Liver (tissue), 7 donors: ENCODE measurements at regions not wholly inside any gene's neighbourhood (a gene's known extent, or its start where the extent isn't known, plus 50 kb on each side); places are given as distances from the start of the nearest gene placed in this dataset.

Experiments
- DNase-seq: peaks from one replicate; pipeline ENCODE4 v3.0.0-alpha.2; 2017; ENCODE audit warnings: low spot score
- H3K27ac ChIP-seq, 2 donors: one replicate each; pipeline ENCODE4 v1.7.0; 2013; ENCODE audit warnings: inconsistent platforms in 2 of 2, low read length in 2 of 2, control low read depth in 1 of 2, low read depth in 1 of 2, mild to moderate bottlenecking in 1 of 2
- H3K27me3 ChIP-seq, 4 donors: one replicate each; pipeline versions ENCODE4 v1.6.1 to v1.7.0; 2013; ENCODE audit warnings: low read length in 3 of 4, inconsistent platforms in 1 of 4, mild to moderate bottlenecking in 1 of 4, moderate library complexity in 1 of 4; ENCODE audit not compliant: control insufficient read depth in 4 of 4, insufficient read depth in 4 of 4
- H3K36me3 ChIP-seq, 4 donors: one replicate each; pipeline versions ENCODE4 v1.6.1 to v1.7.0; 2013; ENCODE audit warnings: low read length in 3 of 4, mild to moderate bottlenecking in 3 of 4, low read depth in 1 of 4, moderate library complexity in 1 of 4; ENCODE audit not compliant: control insufficient read depth in 4 of 4, insufficient read depth in 3 of 4
- H3K4me1 ChIP-seq, 4 donors: one replicate each; pipeline versions ENCODE4 v1.6.1 to v1.7.0; 2013; ENCODE audit warnings: low read length in 3 of 4, mild to moderate bottlenecking in 3 of 4, moderate library complexity in 1 of 4; ENCODE audit not compliant: control insufficient read depth in 4 of 4, insufficient read depth in 4 of 4
- H3K4me3 ChIP-seq, 3 donors: one replicate each; pipeline versions ENCODE4 v1.6.1 to v1.7.0; 2013; ENCODE audit warnings: low read length in 3 of 3, control low read depth in 1 of 3, low read depth in 1 of 3, mild to moderate bottlenecking in 1 of 3
- H3K9ac ChIP-seq, 2 donors: one replicate each; pipeline ENCODE4 v1.7.0; 2013; ENCODE audit warnings: low read length in 2 of 2, mild to moderate bottlenecking in 2 of 2, moderate library complexity in 2 of 2, control low read depth in 1 of 2, low read depth in 1 of 2
- H3K9me3 ChIP-seq, 4 donors: one replicate each; pipeline versions ENCODE4 v1.6.1 to v1.7.0; 2013; ENCODE audit warnings: low read length in 3 of 4; ENCODE audit not compliant: control insufficient read depth in 4 of 4
- ATF3 ChIP-seq: IDR thresholded peaks from 2 replicates; pipeline ENCODE4 v1.6.1; 2016; ENCODE audit warnings: antibody characterized with exemption
- EGR1 ChIP-seq, 2 donors: IDR thresholded peaks; 2 replicates each; pipeline ENCODE4 v1.6.1; 2016 to 2018; ENCODE audit warnings: antibody characterized with exemption in 2 of 2, low read depth in 2 of 2
- FOXA1 ChIP-seq: IDR thresholded peaks from 2 replicates; pipeline ENCODE4 v1.6.1; 2016; ENCODE audit warnings: antibody characterized with exemption
- GABPA ChIP-seq, 2 donors: IDR thresholded peaks in 1 of 2; conservative IDR thresholded peaks in 1 of 2; 2 replicates each; pipeline ENCODE4 v1.6.1; 2016; ENCODE audit warnings: antibody characterized with exemption in 2 of 2, mild to moderate bottlenecking in 1 of 2, moderate library complexity in 1 of 2
- HNF4A ChIP-seq, 2 donors: conservative IDR thresholded peaks; 2 replicates each; pipeline ENCODE4 v1.6.1; 2016; ENCODE audit warnings: antibody characterized with exemption in 2 of 2, mild to moderate bottlenecking in 2 of 2
- JUND ChIP-seq, 2 donors: IDR thresholded peaks; 2 replicates each; pipeline ENCODE4 v1.6.1; 2016; ENCODE audit warnings: antibody characterized with exemption in 2 of 2
- MAX ChIP-seq: IDR thresholded peaks from 2 replicates; pipeline ENCODE4 v1.6.1; 2016; ENCODE audit warnings: antibody characterized with exemption
- NR2F2 ChIP-seq: IDR thresholded peaks from 2 replicates; pipeline ENCODE4 v1.6.1; 2016; ENCODE audit warnings: antibody characterized with exemption
- RAD21 ChIP-seq, 2 donors: IDR thresholded peaks; 2 replicates each; pipeline ENCODE4 v1.6.1; 2016; ENCODE audit warnings: antibody characterized with exemption in 2 of 2, mild to moderate bottlenecking in 2 of 2
- REST ChIP-seq: IDR thresholded peaks from 2 replicates; pipeline ENCODE4 v1.6.1; 2016; ENCODE audit warnings: antibody characterized with exemption, mild to moderate bottlenecking
- RXRA ChIP-seq, 2 donors: IDR thresholded peaks; 2 replicates each; pipeline ENCODE4 v1.6.1; 2017 to 2018; ENCODE audit warnings: antibody characterized with exemption in 2 of 2, mild to moderate bottlenecking in 1 of 2
- SP1 ChIP-seq: IDR thresholded peaks from 2 replicates; pipeline ENCODE4 v1.6.1; 2018; ENCODE audit warnings: antibody characterized with exemption, mild to moderate bottlenecking
- YY1 ChIP-seq: IDR thresholded peaks from 2 replicates; pipeline ENCODE4 v1.6.1; 2016; ENCODE audit warnings: antibody characterized with exemption, mild to moderate bottlenecking
- ZBTB33 ChIP-seq: IDR thresholded peaks from 2 replicates; pipeline ENCODE4 v1.6.1; 2016; ENCODE audit warnings: antibody characterized with exemption
- WGBS: extraction: QIAGEN DNeasy Blood & Tissue Kit; methylation state at CpG from one replicate; pipeline ENCODE4 v1.1.7; 2013; 5-methylcytosine and 5-hydroxymethylcytosine counted together
- donor health status: healthy.
- donor health status: healthy.
- donor health status: healthy.
- donor health status: healthy.

GRCh38 chr9:25913806-25914205 lies 235.6 kb upstream of the TUSC1 start:
- DNase-seq: no peak
- H3K4me1 ChIP-seq: no peaks in the 10 kb centered on the region
- no peak overlapping the region for H3K9ac ChIP-seq
- no peak overlapping the region for H3K27ac ChIP-seq
- no peaks in the 10 kb centered on the region for H3K36me3 ChIP-seq
- no peak overlapping the region for H3K4me3 ChIP-seq
- H3K27me3 ChIP-seq: peaks cover 0 to 6% (median 0%) of the 10 kb centered on the region in 4 donors
- 67% methylated on average over 4 of the region's 4 CpGs for WGBS
- peaks cover 0 to 5% (median 0%) of the 10 kb centered on the region in 4 donors for H3K9me3 ChIP-seq
- no peak for TF ChIP-seq RAD21 (IDR thresholded peaks at IDR 0.05)
- no peak for TF ChIP-seq GABPA (IDR thresholded peaks at IDR 0.05 in 1 of 2, conservative IDR thresholded peaks at IDR 0.05 in 1 of 2)
- no peak for TF ChIP-seq MAX

- Histone ChIP-seq H3K4me1 (no peaks in the 10 kb centered on the region), H3K27me3 (no peaks in the 10 kb centered on the region), H3K27ac (no peak overlapping the region), H3K9ac (no peak overlapping the region), H3K4me3 (no peak overlapping the region), H3K36me3 (no peaks in the 10 kb centered on the region), H3K9me3 (no peaks in the 10 kb centered on the region)
- WGBS: 36% methylated on average over 1 of the region's 1 CpG
- TF ChIP-seq RXRA (IDR thresholded peaks at IDR 0.05): no peak
- TF ChIP-seq SP1: no peak
- TF ChIP-seq REST: no peak
- no peak for TF ChIP-seq ZBTB33
- TF ChIP-seq JUND (IDR thresholded peaks at IDR 0.05): no peak
- no peak for TF ChIP-seq MAX
- TF ChIP-seq FOXA1: no peak
- no peak for TF ChIP-seq HNF4A (conservative IDR thresholded peaks at IDR 0.05)
- no peak for TF ChIP-seq NR2F2
- DNase-seq: no peak
Measured at GRCh38 chr9:25904701-25905100, 226.5 kb upstream of the TUSC1 start.

- no peak overlapping the region for H3K4me3 ChIP-seq
- H3K36me3 ChIP-seq: no peaks in the 10 kb centered on the region
- DNase-seq: no peak
- 59% methylated on average over 3 of the region's 3 CpGs for WGBS
- H3K4me1 ChIP-seq: no peaks in the 10 kb centered on the region
- H3K27ac ChIP-seq: no peak overlapping the region
- H3K9ac ChIP-seq: no peak overlapping the region
- H3K9me3 ChIP-seq: peaks cover 0 to 5% (median 0%) of the 10 kb centered on the region in 4 donors
- H3K27me3 ChIP-seq: no peaks in the 10 kb centered on the region
- TF ChIP-seq MAX (no peak), YY1 (no peak), GABPA (IDR thresholded peaks at IDR 0.05 in 1 of 2, conservative IDR thresholded peaks at IDR 0.05 in 1 of 2) (no peak), ATF3 (no peak), NR2F2 (no peak), SP1 (no peak), FOXA1 (no peak), EGR1 (IDR thresholded peaks at IDR 0.05; ENCODE audit: low read depth in 2 of 2) (no peak), JUND (IDR thresholded peaks at IDR 0.05) (no peak), ZBTB33 (no peak), REST (no peak)
Measured at GRCh38 chr9:25891527-25891926, 213.3 kb upstream of the TUSC1 start.
